ENCODE measurements at regions not wholly inside any gene's neighbourhood (a gene's known extent, or its start where the extent isn't known, plus 50 kb on each side); places are given as distances from the start of the nearest gene placed in this dataset.

DNA sequence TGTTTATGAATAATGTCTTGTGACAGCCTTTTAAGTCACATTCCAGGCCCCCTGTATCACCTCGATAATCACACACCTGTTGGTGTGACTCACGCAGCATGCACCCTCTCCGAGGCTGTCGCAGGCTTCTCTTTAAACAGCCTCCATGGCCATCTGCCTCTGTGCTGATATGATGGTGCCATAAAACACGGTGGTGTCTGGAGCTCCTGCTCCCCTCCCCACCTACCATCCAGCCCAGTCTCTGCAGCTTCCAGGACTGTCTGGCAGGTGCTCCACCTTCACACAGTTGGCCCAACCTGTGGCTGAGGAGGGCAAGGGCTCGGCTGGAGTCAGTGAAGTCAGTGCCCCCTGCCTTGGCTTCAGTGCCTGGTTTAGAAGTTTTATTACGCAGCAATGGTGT lies 173.8 kb upstream of the RPL34 start:
- TF ChIP-seq, protein P1, sequence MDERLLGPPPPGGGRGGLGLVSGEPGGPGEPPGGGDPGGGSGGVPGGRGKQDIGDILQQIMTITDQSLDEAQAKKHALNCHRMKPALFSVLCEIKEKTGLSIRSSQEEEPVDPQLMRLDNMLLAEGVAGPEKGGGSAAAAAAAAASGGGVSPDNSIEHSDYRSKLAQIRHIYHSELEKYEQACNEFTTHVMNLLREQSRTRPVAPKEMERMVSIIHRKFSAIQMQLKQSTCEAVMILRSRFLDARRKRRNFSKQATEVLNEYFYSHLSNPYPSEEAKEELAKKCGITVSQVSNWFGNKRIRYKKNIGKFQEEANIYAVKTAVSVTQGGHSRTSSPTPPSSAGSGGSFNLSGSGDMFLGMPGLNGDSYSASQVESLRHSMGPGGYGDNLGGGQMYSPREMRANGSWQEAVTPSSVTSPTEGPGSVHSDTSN (CRISPR knock-in tag; IDR thresholded peaks at IDR 0.05): no peak
- TF ChIP-seq, protein P2, sequence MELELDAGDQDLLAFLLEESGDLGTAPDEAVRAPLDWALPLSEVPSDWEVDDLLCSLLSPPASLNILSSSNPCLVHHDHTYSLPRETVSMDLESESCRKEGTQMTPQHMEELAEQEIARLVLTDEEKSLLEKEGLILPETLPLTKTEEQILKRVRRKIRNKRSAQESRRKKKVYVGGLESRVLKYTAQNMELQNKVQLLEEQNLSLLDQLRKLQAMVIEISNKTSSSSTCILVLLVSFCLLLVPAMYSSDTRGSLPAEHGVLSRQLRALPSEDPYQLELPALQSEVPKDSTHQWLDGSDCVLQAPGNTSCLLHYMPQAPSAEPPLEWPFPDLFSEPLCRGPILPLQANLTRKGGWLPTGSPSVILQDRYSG (CRISPR knock-in tag; IDR thresholded peaks at IDR 0.05): no peak
- TF ChIP-seq PITX1 (CRISPR knock-in tag; IDR thresholded peaks at IDR 0.05): no peak
- TF ChIP-seq, protein P3, sequence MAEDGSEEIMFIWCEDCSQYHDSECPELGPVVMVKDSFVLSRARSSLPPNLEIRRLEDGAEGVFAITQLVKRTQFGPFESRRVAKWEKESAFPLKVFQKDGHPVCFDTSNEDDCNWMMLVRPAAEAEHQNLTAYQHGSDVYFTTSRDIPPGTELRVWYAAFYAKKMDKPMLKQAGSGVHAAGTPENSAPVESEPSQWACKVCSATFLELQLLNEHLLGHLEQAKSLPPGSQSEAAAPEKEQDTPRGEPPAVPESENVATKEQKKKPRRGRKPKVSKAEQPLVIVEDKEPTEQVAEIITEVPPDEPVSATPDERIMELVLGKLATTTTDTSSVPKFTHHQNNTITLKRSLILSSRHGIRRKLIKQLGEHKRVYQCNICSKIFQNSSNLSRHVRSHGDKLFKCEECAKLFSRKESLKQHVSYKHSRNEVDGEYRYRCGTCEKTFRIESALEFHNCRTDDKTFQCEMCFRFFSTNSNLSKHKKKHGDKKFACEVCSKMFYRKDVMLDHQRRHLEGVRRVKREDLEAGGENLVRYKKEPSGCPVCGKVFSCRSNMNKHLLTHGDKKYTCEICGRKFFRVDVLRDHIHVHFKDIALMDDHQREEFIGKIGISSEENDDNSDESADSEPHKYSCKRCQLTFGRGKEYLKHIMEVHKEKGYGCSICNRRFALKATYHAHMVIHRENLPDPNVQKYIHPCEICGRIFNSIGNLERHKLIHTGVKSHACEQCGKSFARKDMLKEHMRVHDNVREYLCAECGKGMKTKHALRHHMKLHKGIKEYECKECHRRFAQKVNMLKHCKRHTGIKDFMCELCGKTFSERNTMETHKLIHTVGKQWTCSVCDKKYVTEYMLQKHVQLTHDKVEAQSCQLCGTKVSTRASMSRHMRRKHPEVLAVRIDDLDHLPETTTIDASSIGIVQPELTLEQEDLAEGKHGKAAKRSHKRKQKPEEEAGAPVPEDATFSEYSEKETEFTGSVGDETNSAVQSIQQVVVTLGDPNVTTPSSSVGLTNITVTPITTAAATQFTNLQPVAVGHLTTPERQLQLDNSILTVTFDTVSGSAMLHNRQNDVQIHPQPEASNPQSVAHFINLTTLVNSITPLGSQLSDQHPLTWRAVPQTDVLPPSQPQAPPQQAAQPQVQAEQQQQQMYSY (CRISPR knock-in tag; IDR thresholded peaks at IDR 0.05): no peak
- no peak for TF ChIP-seq ZFX (CRISPR knock-in tag; IDR thresholded peaks at IDR 0.05; ENCODE audit: low read depth)
- no peak for TF ChIP-seq ZNF12 (CRISPR knock-in tag; IDR thresholded peaks at IDR 0.05)
- TF ChIP-seq, protein P4, sequence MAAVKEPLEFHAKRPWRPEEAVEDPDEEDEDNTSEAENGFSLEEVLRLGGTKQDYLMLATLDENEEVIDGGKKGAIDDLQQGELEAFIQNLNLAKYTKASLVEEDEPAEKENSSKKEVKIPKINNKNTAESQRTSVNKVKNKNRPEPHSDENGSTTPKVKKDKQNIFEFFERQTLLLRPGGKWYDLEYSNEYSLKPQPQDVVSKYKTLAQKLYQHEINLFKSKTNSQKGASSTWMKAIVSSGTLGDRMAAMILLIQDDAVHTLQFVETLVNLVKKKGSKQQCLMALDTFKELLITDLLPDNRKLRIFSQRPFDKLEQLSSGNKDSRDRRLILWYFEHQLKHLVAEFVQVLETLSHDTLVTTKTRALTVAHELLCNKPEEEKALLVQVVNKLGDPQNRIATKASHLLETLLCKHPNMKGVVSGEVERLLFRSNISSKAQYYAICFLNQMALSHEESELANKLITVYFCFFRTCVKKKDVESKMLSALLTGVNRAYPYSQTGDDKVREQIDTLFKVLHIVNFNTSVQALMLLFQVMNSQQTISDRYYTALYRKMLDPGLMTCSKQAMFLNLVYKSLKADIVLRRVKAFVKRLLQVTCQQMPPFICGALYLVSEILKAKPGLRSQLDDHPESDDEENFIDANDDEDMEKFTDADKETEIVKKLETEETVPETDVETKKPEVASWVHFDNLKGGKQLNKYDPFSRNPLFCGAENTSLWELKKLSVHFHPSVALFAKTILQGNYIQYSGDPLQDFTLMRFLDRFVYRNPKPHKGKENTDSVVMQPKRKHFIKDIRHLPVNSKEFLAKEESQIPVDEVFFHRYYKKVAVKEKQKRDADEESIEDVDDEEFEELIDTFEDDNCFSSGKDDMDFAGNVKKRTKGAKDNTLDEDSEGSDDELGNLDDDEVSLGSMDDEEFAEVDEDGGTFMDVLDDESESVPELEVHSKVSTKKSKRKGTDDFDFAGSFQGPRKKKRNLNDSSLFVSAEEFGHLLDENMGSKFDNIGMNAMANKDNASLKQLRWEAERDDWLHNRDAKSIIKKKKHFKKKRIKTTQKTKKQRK (IDR thresholded peaks at IDR 0.05; ENCODE audit: low read length): no peak
- TF ChIP-seq MTA1 (CRISPR knock-in tag; IDR thresholded peaks at IDR 0.05; ENCODE audit: borderline replicate concordance): no peak
- TF ChIP-seq FOXK1 (CRISPR knock-in tag; IDR thresholded peaks at IDR 0.05; ENCODE audit: borderline replicate concordance, low read depth): no peak
- no peak for TF ChIP-seq NONO (IDR thresholded peaks at IDR 0.05)
- no peak for TF ChIP-seq NONO (CRISPR knock-in tag; conservative IDR thresholded peaks at IDR 0.05)
- TF ChIP-seq NR1H2 (CRISPR knock-in tag; IDR thresholded peaks at IDR 0.05; ENCODE audit: borderline replicate concordance, low read depth): no peak
